AG09319 (cell line): ENCODE measurements at regions not wholly inside any gene's neighbourhood (a gene's known extent, or its start where the extent isn't known, plus 50 kb on each side); places are given as distances from the start of the nearest gene placed in this dataset.

ENCODE experiments used
- DNase-seq: peaks from one replicate; pipeline ENCODE4 v3.0.0-alpha.2; 2010; ENCODE audit warnings: low read depth; ENCODE audit errors: extremely low read depth
- TF ChIP-seq, protein P1 (sequence below): IDR thresholded peaks from 2 replicates; pipeline ENCODE4 v1.5.1; 2011; ENCODE audit warnings: low read depth, mild to moderate bottlenecking, inconsistent platforms, low read length, moderate library complexity

DNA sequence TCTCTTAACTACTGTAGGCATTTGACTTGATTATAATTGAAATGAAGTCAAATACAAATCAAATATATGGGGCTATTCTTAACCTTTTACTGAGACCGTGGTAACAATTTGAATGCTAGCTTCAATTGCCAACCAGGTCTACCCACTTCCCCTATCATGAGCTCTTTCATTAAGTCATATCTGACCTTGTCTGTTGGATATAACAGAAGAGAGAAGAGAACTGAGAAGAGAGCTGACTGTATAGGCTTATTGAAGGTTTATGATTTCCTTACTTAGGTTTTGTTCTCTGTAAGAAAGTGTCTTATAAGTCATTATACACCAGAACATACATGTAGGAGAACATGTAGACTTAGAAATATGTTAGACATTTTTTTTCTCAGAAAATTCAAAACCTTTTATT, 549.4 kb downstream of the COL12A1 start:
- TF ChIP-seq, protein P1, sequence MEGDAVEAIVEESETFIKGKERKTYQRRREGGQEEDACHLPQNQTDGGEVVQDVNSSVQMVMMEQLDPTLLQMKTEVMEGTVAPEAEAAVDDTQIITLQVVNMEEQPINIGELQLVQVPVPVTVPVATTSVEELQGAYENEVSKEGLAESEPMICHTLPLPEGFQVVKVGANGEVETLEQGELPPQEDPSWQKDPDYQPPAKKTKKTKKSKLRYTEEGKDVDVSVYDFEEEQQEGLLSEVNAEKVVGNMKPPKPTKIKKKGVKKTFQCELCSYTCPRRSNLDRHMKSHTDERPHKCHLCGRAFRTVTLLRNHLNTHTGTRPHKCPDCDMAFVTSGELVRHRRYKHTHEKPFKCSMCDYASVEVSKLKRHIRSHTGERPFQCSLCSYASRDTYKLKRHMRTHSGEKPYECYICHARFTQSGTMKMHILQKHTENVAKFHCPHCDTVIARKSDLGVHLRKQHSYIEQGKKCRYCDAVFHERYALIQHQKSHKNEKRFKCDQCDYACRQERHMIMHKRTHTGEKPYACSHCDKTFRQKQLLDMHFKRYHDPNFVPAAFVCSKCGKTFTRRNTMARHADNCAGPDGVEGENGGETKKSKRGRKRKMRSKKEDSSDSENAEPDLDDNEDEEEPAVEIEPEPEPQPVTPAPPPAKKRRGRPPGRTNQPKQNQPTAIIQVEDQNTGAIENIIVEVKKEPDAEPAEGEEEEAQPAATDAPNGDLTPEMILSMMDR, result no peak
- DNase-seq, result no peak

DNA sequence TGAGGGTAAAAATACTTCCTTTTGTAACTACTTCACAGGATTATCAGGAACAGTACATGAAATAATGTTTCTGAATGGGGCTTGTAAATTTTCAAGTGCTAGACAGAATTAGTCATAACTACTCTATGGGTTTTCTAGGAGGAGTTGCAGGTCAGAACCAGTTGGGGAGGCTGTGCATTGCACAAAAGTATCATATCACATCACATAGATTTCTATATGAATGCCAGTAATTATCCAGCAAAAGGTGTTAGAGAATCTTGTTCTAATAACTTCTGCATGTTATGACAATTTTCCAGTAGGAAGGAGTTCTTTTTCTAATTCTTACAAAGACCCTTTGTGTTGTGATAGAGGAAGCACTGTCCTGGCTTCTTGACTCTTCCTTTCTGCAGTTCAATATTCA, 551.6 kb downstream of the COL12A1 start:
- no peak for DNase-seq
- TF ChIP-seq, protein P1, result no peak

DNA sequence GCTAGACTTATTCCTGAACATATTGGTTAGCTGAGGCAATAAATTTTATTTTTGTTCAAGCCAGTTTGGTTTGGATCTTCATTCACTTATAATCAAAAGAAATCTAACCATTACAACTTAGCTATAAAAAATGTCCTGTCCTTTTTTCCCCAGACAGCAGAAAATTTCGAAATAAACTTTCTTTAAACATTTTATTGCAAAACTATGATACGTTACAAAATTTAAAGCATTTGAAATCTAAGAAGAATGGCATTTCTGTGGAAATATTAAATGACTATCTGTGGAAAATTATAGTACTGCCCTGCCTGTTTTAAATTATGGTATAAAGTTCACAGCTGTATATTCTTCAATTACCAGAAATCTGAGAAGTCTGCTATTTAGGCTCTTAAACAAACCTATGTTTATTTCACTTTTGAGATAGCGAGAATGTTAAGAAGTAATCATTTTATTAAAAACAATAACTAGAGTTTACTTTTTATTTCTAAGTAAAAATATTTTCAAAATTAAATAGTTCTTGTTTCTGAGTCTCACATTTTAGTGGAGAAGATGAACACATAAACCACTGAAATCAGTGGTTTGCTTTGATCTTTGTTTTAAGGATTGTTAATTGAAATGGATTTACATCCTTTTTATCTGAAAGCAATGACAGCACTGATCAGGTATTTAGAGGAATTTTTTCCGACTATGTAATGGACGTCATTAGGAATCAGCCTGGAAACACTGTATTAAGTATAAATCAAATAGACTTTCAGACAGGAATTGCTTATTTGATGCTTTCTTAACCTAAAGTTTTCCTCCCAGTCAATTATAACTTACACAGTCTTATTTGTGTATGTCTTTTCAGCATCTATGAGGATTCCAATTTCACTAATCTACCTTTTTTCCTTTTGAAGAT, 553.7 kb downstream of the COL12A1 start:
- DNase-seq, result peak; percentile 53
- TF ChIP-seq, protein P1, result no peak

DNA sequence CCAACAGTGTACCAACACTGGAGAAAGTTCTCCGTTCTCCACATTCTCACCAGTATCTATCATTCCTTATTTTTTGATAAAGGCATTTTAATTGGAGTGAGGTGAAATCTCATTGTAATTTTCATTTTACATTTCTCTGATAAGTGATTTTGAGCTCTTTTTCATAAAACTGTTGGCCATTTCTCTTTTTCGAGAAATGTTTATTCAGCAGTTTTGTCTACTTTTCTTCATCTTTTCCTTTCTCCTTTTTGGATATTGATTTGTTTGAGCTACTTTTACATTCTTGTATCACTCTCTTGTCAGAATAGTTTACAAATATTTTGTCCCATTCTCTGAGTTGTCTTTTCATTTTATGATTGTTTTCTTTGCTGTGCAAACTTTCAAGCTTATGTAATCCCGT, 555.2 kb downstream of the COL12A1 start:
- DNase-seq, result no peak
- TF ChIP-seq, protein P1, result no peak

DNA sequence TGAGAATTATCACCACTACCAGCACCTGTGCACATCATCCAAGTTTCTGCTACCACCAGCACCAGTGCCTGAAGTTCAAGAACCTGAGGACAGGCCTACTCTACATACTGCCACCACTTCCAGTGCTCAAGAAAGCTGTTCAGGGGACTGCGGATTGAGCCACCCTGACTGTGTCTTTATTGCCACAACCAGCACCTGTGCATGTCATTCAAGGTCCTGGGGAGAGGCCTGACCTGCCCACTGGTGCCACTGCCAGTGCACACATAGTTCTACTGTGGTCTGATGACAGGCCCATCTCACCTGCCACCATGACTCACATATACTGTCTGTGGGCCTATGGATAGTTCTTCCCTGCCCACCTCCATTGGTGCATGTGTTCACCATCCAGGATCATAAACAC, 559.4 kb downstream of the COL12A1 start:
- TF ChIP-seq, protein P1, result no peak

DNA sequence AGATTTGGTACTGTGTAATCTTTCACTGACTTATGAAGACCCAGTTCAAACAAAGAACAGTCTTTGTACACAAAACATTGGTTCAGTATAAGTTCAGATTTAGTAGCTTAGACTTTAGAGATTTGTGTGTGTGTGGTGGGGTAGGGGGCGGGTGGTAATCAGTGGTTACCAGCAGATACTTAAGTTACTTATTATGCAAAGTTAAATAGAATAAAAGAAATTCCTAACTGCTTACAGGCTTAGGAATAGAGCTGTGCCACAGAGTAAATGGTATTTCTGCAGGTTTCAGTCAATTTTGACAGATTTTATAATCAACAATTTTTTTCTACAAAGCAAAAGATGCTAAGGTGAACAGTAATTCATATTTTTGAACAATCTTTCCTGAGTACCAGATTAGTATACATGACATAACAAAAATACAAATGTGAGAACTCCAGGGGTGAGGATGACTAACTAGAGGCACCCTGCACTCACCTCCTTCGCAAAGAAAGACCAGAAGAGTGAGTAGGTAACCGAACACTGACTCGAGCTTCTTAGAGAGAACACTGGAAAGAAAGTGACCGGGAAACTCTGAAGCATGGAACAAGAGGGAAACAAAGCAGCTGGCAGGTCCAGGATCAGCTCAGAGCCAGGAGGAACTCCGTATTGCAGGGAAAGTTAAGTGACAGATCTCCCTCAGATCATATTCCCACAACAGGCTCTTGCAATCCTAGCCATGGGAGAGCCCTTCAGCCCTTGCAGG, 560.6 kb downstream of the COL12A1 start:
- TF ChIP-seq, protein P1, result no peak
- no peak for DNase-seq

More for the DNA sequence above, 559.4 kb downstream of the COL12A1 start:
- no peak for DNase-seq

DNA sequence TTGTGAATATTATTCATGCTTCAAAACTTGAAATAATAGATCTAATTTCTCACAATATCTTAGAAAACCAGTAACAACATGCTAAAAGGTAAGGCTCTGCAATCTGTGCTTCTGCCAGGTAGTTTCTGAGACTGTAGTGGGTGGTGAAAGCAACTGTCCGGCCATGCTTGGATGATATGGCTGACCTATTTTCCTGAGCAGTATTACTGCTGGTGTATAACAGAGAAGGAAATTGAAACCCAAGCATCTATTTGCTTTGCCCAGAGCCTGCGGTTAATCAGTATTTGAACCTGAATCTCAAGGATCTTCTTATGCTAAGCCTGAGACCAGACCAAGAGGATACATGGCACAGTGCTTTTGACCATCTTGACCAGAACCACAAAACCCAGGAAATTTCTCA, 563.8 kb downstream of the COL12A1 start:
- no peak for DNase-seq
- TF ChIP-seq, protein P1, result no peak
